ENCODE measurements at regions not wholly inside any gene's neighbourhood (a gene's known extent, or its start where the extent isn't known, plus 50 kb on each side); places are given as distances from the start of the nearest gene placed in this dataset.

DNA sequence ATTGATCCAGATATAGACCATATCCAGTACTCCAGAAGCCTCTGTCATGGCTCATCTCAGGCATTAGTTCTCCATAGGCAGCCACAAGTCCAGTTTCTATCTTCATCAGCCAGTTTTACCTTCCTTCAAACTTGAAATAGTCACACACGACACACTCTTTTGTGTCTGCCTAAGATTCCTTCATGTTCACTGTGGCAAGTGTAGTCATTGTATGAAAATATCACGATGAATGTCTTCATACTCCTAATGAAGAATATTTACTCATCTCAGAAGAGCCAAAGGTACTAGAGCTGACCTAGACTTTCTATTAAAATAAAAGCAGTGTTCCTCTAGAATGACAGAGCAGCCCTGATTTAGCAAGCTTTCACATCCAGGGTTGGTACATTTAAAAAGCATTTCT lies 230.7 kb downstream of the SNX13 start:
- Histone ChIP-seq H3K36me3 (ENCODE audit: insufficient read depth, low read length) (no peaks in the 10 kb centered on the region), H3K9me3 (ENCODE audit: insufficient read depth, low read depth, low read length) (no peaks in the 10 kb centered on the region), H3F3A (ENCODE audit: low read depth) (no peaks in the 10 kb centered on the region), H3K9me2 (replicated peaks; ENCODE audit: low read depth, low read length) (no peaks in the 10 kb centered on the region), H3K4me3 (ENCODE audit: low read length, poor library complexity, severe bottlenecking) (no peak overlapping the region), H2AFZ (ENCODE audit: low read length) (no peak overlapping the region), H3K9ac (ENCODE audit: low read depth, low read length, poor library complexity, severe bottlenecking) (no peak overlapping the region), H4K20me1 (ENCODE audit: insufficient read depth, low read length, poor library complexity, severe bottlenecking) (no peaks in the 10 kb centered on the region), H3K4me2 (ENCODE audit: low read depth, low read length, poor library complexity, severe bottlenecking) (no peak overlapping the region), H3K79me2 (ENCODE audit: insufficient read depth, low read length) (no peaks in the 10 kb centered on the region), H3K4me1 (ENCODE audit: insufficient read depth, low read length, poor library complexity, severe bottlenecking) (no peaks in the 10 kb centered on the region), H3K27me3 (ENCODE audit: insufficient read depth, low read length, poor library complexity, severe bottlenecking) (no peaks in the 10 kb centered on the region)
- TF ChIP-seq EZH2phosphoT487 (IDR thresholded peaks at IDR 0.05; ENCODE audit: borderline replicate concordance), result no peak

DNA sequence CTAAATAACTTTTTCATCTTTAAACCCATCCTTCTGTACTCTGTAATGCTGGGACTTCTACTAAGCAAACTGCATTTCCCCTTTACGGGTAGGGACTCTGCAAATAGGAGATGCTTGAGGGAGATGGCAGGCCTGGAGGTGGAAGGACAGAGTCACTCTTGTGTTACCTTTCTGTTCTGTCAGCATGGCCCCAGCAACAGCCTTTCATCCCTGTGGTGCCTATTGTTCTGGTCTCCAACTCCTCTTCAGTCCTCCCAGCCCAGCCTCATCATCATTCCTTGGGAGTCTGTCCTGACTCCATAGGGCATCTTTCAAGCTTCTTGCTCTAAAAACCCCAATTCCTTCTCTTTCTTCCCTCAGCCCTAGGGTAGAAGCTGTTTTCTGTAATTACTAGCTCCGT lies 230.0 kb downstream of the SNX13 start:
- H3K27me3 ChIP-seq (ENCODE audit: insufficient read depth, low read length, poor library complexity, severe bottlenecking), result no peaks in the 10 kb centered on the region
- no peak for TF ChIP-seq EZH2phosphoT487 (IDR thresholded peaks at IDR 0.05; ENCODE audit: borderline replicate concordance)
- TF ChIP-seq, protein P1, sequence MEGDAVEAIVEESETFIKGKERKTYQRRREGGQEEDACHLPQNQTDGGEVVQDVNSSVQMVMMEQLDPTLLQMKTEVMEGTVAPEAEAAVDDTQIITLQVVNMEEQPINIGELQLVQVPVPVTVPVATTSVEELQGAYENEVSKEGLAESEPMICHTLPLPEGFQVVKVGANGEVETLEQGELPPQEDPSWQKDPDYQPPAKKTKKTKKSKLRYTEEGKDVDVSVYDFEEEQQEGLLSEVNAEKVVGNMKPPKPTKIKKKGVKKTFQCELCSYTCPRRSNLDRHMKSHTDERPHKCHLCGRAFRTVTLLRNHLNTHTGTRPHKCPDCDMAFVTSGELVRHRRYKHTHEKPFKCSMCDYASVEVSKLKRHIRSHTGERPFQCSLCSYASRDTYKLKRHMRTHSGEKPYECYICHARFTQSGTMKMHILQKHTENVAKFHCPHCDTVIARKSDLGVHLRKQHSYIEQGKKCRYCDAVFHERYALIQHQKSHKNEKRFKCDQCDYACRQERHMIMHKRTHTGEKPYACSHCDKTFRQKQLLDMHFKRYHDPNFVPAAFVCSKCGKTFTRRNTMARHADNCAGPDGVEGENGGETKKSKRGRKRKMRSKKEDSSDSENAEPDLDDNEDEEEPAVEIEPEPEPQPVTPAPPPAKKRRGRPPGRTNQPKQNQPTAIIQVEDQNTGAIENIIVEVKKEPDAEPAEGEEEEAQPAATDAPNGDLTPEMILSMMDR (conservative IDR thresholded peaks at IDR 0.05; ENCODE audit: low read length), result no peak
- H4K20me1 ChIP-seq (ENCODE audit: insufficient read depth, low read length, poor library complexity, severe bottlenecking), result no peaks in the 10 kb centered on the region
- H3F3A ChIP-seq (ENCODE audit: low read depth), result no peaks in the 10 kb centered on the region
- H3K4me1 ChIP-seq (ENCODE audit: insufficient read depth, low read length, poor library complexity, severe bottlenecking), result no peaks in the 10 kb centered on the region
- H3K36me3 ChIP-seq (ENCODE audit: insufficient read depth, low read length), result no peaks in the 10 kb centered on the region
- H3K4me3 ChIP-seq (ENCODE audit: low read length, poor library complexity, severe bottlenecking), result no peak overlapping the region
- H3K4me2 ChIP-seq (ENCODE audit: low read depth, low read length, poor library complexity, severe bottlenecking), result no peak overlapping the region
- H3K9ac ChIP-seq (ENCODE audit: low read depth, low read length, poor library complexity, severe bottlenecking), result no peak overlapping the region
- H2AFZ ChIP-seq (ENCODE audit: low read length), result no peak overlapping the region
- H3K79me2 ChIP-seq (ENCODE audit: insufficient read depth, low read length), result no peaks in the 10 kb centered on the region
- no peaks in the 10 kb centered on the region for H3K9me2 ChIP-seq (replicated peaks; ENCODE audit: low read depth, low read length)
- H3K9me3 ChIP-seq (ENCODE audit: insufficient read depth, low read depth, low read length), result no peaks in the 10 kb centered on the region

DNA sequence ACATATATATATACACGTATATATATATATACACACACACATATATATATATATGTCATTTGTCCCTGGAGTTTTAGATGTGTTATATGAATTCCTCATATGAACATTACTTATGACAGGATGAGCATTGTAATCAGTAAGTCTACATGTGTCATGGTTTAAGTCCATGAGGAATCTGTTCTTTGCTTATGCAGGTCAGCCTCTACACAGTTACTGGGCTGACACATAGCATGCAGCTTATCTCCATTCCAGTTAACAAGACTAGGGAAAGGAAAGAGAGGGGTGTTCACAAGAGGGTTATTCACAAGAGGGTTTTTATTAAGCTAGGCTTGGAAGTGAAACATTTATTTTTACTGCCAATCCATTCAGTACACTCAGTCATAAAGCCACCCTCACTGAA lies 226.7 kb downstream of the SNX13 start:
- Histone ChIP-seq H3K9me2 (replicated peaks; ENCODE audit: low read depth, low read length) (no peaks in the 10 kb centered on the region), H3K27me3 (ENCODE audit: insufficient read depth, low read length, poor library complexity, severe bottlenecking) (no peaks in the 10 kb centered on the region), H3K4me1 (ENCODE audit: insufficient read depth, low read length, poor library complexity, severe bottlenecking) (no peaks in the 10 kb centered on the region), H3K4me2 (ENCODE audit: low read depth, low read length, poor library complexity, severe bottlenecking) (no peak overlapping the region), H3K79me2 (ENCODE audit: insufficient read depth, low read length) (no peaks in the 10 kb centered on the region), H2AFZ (ENCODE audit: low read length) (no peak overlapping the region), H3K9me3 (ENCODE audit: insufficient read depth, low read depth, low read length) (no peaks in the 10 kb centered on the region), H3K36me3 (ENCODE audit: insufficient read depth, low read length) (no peaks in the 10 kb centered on the region), H3K9ac (ENCODE audit: low read depth, low read length, poor library complexity, severe bottlenecking) (no peak overlapping the region), H3K4me3 (ENCODE audit: low read length, poor library complexity, severe bottlenecking) (no peak overlapping the region), H3F3A (ENCODE audit: low read depth) (no peaks in the 10 kb centered on the region), H4K20me1 (ENCODE audit: insufficient read depth, low read length, poor library complexity, severe bottlenecking) (no peaks in the 10 kb centered on the region)
- TF ChIP-seq, protein P1 (conservative IDR thresholded peaks at IDR 0.05; ENCODE audit: low read length), result no peak
- TF ChIP-seq EZH2phosphoT487 (IDR thresholded peaks at IDR 0.05; ENCODE audit: borderline replicate concordance), result no peak

DNA sequence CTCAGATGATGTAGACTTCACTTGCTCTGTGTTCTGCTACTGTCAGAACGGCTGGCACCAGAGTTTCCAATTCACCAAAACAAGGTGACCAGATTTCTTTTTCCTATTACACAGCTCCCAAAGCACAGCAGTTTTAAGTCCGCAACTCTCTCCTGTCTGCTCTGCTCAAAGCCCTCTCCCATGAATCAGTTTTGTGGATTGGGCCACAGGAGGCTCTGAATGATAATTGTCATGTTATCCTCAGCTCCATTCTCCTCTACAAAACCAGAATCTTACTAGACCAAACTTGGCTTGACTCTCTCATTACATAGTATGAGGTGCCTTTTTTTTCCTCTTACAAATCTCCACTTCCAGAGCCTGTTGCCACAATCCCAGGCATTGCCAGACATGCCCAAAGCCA lies 223.5 kb downstream of the SNX13 start:
- H2AFZ ChIP-seq (ENCODE audit: low read length), result no peak overlapping the region

More for the DNA sequence above, 223.5 kb downstream of the SNX13 start:
- Histone ChIP-seq H3K9me3 (ENCODE audit: insufficient read depth, low read depth, low read length) (no peaks in the 10 kb centered on the region), H3F3A (ENCODE audit: low read depth) (no peaks in the 10 kb centered on the region), H3K4me1 (ENCODE audit: insufficient read depth, low read length, poor library complexity, severe bottlenecking) (no peaks in the 10 kb centered on the region), H3K4me2 (ENCODE audit: low read depth, low read length, poor library complexity, severe bottlenecking) (no peak overlapping the region), H3K79me2 (ENCODE audit: insufficient read depth, low read length) (no peaks in the 10 kb centered on the region), H3K9me2 (replicated peaks; ENCODE audit: low read depth, low read length) (no peaks in the 10 kb centered on the region), H3K27me3 (ENCODE audit: insufficient read depth, low read length, poor library complexity, severe bottlenecking) (no peaks in the 10 kb centered on the region), H4K20me1 (ENCODE audit: insufficient read depth, low read length, poor library complexity, severe bottlenecking) (no peaks in the 10 kb centered on the region), H3K9ac (ENCODE audit: low read depth, low read length, poor library complexity, severe bottlenecking) (no peak overlapping the region), H3K4me3 (ENCODE audit: low read length, poor library complexity, severe bottlenecking) (no peak overlapping the region), H3K36me3 (ENCODE audit: insufficient read depth, low read length) (no peaks in the 10 kb centered on the region)
- no peak for TF ChIP-seq EZH2phosphoT487 (IDR thresholded peaks at IDR 0.05; ENCODE audit: borderline replicate concordance)
- TF ChIP-seq, protein P1 (conservative IDR thresholded peaks at IDR 0.05; ENCODE audit: low read length), result no peak

All from Loucy (cell line).